GM18519 (cell line): ENCODE measurements at regions not wholly inside any gene's neighbourhood (a gene's known extent, or its start where the extent isn't known, plus 50 kb on each side); places are given as distances from the start of the nearest gene placed in this dataset.
"Not testable (repeated sequence)": the region's sequence is repeated elsewhere in the genome, so short reads cannot be mapped to it uniquely, and the experiment has no call there.

Experiments used
- ATAC-seq: cut with Tn5 transposase; IDR thresholded peaks from one replicate; pipeline ENCODE4 v1.9.1; 2021; ENCODE audit warnings: mild to moderate bottlenecking, moderate library complexity; ENCODE audit not compliant: unreplicated experiment, low FRiP score

DNA sequence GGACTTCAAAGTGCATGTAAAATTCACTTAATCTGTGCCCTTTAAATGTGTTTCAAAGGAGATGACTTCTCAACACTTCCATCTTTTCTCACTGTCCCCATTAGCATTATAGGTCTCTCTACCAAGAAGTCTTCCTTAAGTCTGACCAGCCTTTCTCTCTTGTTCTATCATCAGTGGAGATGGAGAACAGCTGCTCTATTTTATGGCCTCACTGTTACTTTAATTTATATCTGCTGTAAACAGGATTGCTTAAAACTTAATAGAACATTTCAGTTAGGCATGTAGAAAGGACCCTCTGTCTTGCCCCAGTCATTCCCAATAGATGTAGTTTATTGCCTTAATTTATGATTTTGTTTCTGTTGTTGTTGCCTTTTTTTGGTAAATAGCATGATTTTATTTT, 86.0 kb upstream of the CDC42EP3 start:
- ATAC-seq: not testable (repeated sequence)

- ATAC-seq: not testable (repeated sequence)
Observed at GRCh38 chr2:37758141-37758601, 86.7 kb upstream of the CDC42EP3 start.

GRCh38 chr2:37759989-37760388, 88.5 kb upstream of the CDC42EP3 start:
- not testable (repeated sequence) for ATAC-seq

DNA sequence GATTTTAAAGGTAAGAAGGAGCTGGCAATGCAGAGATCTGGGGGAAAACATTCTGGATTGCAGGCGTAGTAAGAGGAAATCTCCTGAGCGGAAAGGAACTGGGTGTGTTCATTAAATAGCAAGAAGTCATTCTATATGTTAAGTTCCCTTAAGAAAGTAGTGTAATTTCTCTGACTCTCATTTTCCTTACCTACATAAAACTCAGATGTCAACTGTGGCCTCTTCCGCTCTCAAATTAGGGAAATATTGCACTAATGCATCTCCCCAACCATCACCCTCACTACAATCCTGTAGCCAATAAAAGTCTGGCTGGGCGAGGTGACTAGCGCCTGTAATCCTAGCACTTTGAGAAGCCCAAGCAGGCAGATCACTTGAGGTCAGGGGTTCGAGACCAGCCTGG, 89.0 kb upstream of the CDC42EP3 start:
- ATAC-seq: no peak

GRCh38 chr2:37762281-37762680, 90.8 kb upstream of the CDC42EP3 start:
- not testable (repeated sequence) for ATAC-seq

- ATAC-seq: no peak
Observed at GRCh38 chr2:37764739-37765138, 93.3 kb upstream of the CDC42EP3 start.

DNA sequence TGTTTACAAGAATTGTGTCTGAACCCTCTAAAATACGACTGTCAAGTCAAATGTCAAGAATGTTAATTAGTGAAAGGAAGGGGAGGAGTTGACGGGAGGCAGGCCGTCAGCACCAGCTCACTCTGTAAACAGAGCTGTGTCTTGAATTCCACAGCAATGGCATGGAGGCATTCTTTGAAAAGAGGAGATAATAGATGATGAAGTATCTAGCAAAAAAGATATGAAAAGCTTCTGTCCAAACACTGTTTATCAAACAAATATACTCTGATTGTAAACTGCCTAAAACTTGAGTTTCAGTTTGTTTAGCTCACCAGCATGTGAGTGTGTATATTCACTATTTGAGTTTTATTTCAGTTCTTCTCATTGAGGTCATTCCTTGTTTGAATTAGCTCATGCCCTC, 94.7 kb upstream of the CDC42EP3 start:
- ATAC-seq: no peak

GRCh38 chr2:37767046-37767445, 95.6 kb upstream of the CDC42EP3 start:
- ATAC-seq: no peak

GRCh38 chr2:37767959-37768925, 96.8 kb upstream of the CDC42EP3 start:
- ATAC-seq: no peak

DNA sequence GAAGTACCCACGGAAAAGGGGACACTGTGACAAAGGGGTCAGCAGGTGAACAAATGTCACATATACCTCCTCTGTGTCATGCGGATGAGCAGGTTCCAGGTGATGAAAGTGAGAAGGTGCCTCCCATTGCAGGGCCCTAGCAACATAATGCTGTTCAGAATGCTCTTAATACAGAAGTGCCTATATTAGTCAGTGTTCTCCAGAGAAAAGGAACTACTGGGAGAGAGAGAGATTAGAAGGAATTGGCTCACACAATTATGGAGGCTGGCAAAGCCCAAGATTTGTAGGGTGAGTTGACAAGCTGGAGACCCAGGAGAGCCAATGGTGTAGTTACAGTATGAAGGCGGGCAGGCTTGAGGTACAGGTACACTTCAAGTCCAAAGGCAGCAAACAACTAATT, 98.1 kb upstream of the CDC42EP3 start:
- ATAC-seq: no peak

- no peak for ATAC-seq
Observed at GRCh38 chr2:37770797-37771196, 99.4 kb upstream of the CDC42EP3 start.

- ATAC-seq: no peak
Observed at GRCh38 chr2:37771600-37772088, 100.2 kb upstream of the CDC42EP3 start.

- ATAC-seq: no peak
Observed at GRCh38 chr2:37773371-37774130, 102.1 kb upstream of the CDC42EP3 start.

- not testable (repeated sequence) for ATAC-seq
Observed at GRCh38 chr2:37774171-37774944, 102.9 kb upstream of the CDC42EP3 start.

DNA sequence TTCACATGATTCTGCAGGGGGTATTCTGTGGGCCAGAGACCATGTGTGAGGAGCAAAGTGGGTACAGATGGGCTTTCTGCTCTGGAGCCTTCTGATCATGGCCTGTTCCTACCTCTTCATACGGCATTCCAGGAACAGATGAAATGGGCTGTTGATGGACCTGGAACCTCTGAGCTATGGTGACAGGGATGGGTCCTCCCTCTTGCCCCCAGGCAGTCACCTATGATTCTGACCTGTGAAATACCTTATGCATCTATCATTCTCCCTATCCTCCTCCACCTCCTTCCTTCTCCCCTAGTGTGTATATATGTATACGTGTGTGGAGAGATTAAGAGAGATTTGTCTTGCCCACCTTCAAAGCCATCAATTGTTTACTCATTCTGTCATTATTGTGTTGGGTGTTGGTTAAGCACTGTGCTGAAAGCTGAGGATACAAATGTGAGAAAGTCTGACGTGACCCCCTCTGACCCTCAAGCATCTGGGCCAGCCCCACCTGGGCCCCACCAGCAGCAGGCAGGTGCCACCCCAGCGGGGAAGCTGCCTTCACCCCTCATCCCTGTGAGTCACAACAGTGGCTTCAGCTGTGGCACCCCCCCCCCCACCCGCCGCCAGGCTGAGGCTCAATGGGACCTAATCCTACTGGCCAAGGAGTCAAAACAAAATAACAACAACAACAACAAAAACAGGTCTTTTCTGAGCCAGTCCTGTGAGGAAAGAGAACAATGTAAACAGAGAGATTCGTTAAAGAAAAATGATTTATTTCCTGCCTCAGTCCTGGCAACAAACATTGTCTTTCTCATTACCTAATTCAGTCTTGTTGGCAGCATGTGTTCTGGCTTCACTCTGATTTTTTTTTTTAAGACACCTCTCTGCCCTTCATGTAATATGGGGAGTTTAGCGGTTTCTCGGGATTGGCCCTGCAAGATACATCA, 103.8 kb upstream of the CDC42EP3 start:
- no peak for ATAC-seq

- ATAC-seq: no peak
Observed at GRCh38 chr2:37775908-37776250, 104.4 kb upstream of the CDC42EP3 start.

GRCh38 chr2:37776487-37776886, 105.0 kb upstream of the CDC42EP3 start:
- no peak for ATAC-seq

- ATAC-seq: no peak
Observed at GRCh38 chr2:37779139-37779538, 107.7 kb upstream of the CDC42EP3 start.

DNA sequence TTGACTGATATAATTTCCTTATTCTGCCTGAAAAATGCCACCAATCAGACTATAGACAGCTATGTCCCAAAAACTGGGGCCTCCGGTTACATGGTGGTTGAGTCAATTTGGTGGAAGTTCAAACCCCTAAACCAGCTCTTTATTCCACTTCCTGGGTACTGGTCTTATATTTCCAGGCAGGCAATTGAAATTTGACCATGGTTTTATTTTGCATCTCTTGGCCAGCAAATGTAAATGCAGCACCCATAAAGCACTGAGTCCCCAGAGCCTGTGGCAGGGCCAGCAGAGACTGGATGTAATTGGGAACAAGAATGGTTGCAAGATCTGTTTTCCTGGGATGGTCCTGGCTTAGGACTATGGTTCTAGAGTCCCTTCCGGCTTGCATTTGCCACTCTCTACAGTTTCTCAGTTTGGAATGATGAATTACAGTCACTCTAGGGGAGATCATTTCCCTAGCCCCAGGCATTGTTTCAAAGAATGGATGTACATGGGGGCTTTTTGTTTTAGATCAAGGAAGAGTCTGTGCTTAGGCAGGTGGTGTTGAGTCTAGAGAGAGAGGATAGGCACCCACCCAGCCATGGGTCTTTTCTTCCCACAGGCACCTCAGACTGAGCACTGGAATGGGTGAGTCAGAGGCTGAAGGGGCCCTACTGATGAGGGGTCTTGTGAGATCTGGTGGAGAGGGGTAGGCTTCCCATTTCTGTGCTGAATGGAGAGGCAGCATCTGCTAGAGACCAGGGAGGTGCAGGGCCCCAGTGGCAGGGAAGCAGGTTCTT, 108.4 kb upstream of the CDC42EP3 start:
- ATAC-seq: no peak
